ENCODE measurements at regions not wholly inside any gene's neighbourhood (a gene's known extent, or its start where the extent isn't known, plus 50 kb on each side); places are given as distances from the start of the nearest gene placed in this dataset.

GRCh38 chr16:56093055-56093454, 98.2 kb upstream of the GNAO1 start:
- no peaks in the 10 kb centered on the region for H3K9me3 ChIP-seq (ENCODE audit: control insufficient read depth, insufficient read depth, low read depth, low read length)
- H3K4me3 ChIP-seq (ENCODE audit: low read depth, low read length) = no peak overlapping the region
- peaks cover 9% of the 10 kb centered on the region; the same call in 1 of the 2 replicates for H3K4me1 ChIP-seq (ENCODE audit: control insufficient read depth, insufficient read depth, low read length)
- H3K27ac ChIP-seq (ENCODE audit: low read depth, low read length) = no peak overlapping the region
- H3K36me3 ChIP-seq (ENCODE audit: control insufficient read depth, insufficient read depth, low read length) = no peaks in the 10 kb centered on the region
- H3K27me3 ChIP-seq (ENCODE audit: control insufficient read depth, insufficient read depth, low read length) = no peaks in the 10 kb centered on the region
- no peak overlapping the region for H3K9ac ChIP-seq (ENCODE audit: low read length)

GRCh38 chr16:56090076-56090475, 101.2 kb upstream of the GNAO1 start:
- Histone ChIP-seq H3K4me3 (ENCODE audit: low read depth, low read length) (no peak overlapping the region), H3K36me3 (ENCODE audit: control insufficient read depth, insufficient read depth, low read length) (no peaks in the 10 kb centered on the region), H3K9ac (ENCODE audit: low read length) (no peak overlapping the region), H3K4me1 (ENCODE audit: control insufficient read depth, insufficient read depth, low read length) (peaks cover 9% of the 10 kb centered on the region; the same call in 1 of the 2 replicates), H3K27ac (ENCODE audit: low read depth, low read length) (no peak overlapping the region), H3K27me3 (ENCODE audit: control insufficient read depth, insufficient read depth, low read length) (peaks cover 3% of the 10 kb centered on the region; the same call in 1 of the 2 replicates), H3K9me3 (ENCODE audit: control insufficient read depth, insufficient read depth, low read depth, low read length) (no peaks in the 10 kb centered on the region)

- Histone ChIP-seq H3K36me3 (ENCODE audit: control insufficient read depth, insufficient read depth, low read length) (no peaks in the 10 kb centered on the region), H3K9me3 (ENCODE audit: control insufficient read depth, insufficient read depth, low read depth, low read length) (peaks cover 4% of the 10 kb centered on the region; the same call in 1 of the 2 replicates), H3K27me3 (ENCODE audit: control insufficient read depth, insufficient read depth, low read length) (peaks cover 3% of the 10 kb centered on the region; the same call in 1 of the 2 replicates), H3K9ac (ENCODE audit: low read length) (no peak overlapping the region), H3K27ac (ENCODE audit: low read depth, low read length) (no peak overlapping the region), H3K4me3 (ENCODE audit: low read depth, low read length) (no peak overlapping the region), H3K4me1 (ENCODE audit: control insufficient read depth, insufficient read depth, low read length) (no peaks in the 10 kb centered on the region)
These were observed 103.7 kb upstream of the GNAO1 start for GRCh38 chr16:56087626-56088025.

GRCh38 chr16:56081371-56081770, 109.9 kb upstream of the GNAO1 start:
- Histone ChIP-seq H3K36me3 (ENCODE audit: control insufficient read depth, insufficient read depth, low read length) (no peaks in the 10 kb centered on the region), H3K9ac (ENCODE audit: low read length) (no peak overlapping the region), H3K4me1 (ENCODE audit: control insufficient read depth, insufficient read depth, low read length) (no peaks in the 10 kb centered on the region), H3K9me3 (ENCODE audit: control insufficient read depth, insufficient read depth, low read depth, low read length) (peaks cover 4% of the 10 kb centered on the region; the same call in 1 of the 2 replicates), H3K4me3 (ENCODE audit: low read depth, low read length) (no peak overlapping the region), H3K27me3 (ENCODE audit: control insufficient read depth, insufficient read depth, low read length) (no peaks in the 10 kb centered on the region), H3K27ac (ENCODE audit: low read depth, low read length) (no peak overlapping the region)

GRCh38 chr16:56075732-56076388, 115.4 kb upstream of the GNAO1 start:
- H3K27ac ChIP-seq (ENCODE audit: low read depth, low read length) = no peak overlapping the region
- H3K27me3 ChIP-seq (ENCODE audit: control insufficient read depth, insufficient read depth, low read length) = no peaks in the 10 kb centered on the region
- H3K4me1 ChIP-seq (ENCODE audit: control insufficient read depth, insufficient read depth, low read length) = no peaks in the 10 kb centered on the region
- no peaks in the 10 kb centered on the region for H3K36me3 ChIP-seq (ENCODE audit: control insufficient read depth, insufficient read depth, low read length)
- no peak overlapping the region for H3K9ac ChIP-seq (ENCODE audit: low read length)
- H3K9me3 ChIP-seq (ENCODE audit: control insufficient read depth, insufficient read depth, low read depth, low read length) = no peaks in the 10 kb centered on the region
- no peak overlapping the region for H3K4me3 ChIP-seq (ENCODE audit: low read depth, low read length)

- Histone ChIP-seq H3K9me3 (ENCODE audit: control insufficient read depth, insufficient read depth, low read depth, low read length) (no peaks in the 10 kb centered on the region), H3K9ac (ENCODE audit: low read length) (no peak overlapping the region), H3K36me3 (ENCODE audit: control insufficient read depth, insufficient read depth, low read length) (no peaks in the 10 kb centered on the region), H3K27ac (ENCODE audit: low read depth, low read length) (no peak overlapping the region), H3K4me1 (ENCODE audit: control insufficient read depth, insufficient read depth, low read length) (no peaks in the 10 kb centered on the region), H3K4me3 (ENCODE audit: low read depth, low read length) (no peak overlapping the region), H3K27me3 (ENCODE audit: control insufficient read depth, insufficient read depth, low read length) (no peaks in the 10 kb centered on the region; the same call in 1 of the 2 replicates)
These were observed 117.8 kb upstream of the GNAO1 start for GRCh38 chr16:56073508-56073907.

GRCh38 chr16:56072096-56072495, 119.2 kb upstream of the GNAO1 start:
- H3K9ac ChIP-seq (ENCODE audit: low read length) = no peak overlapping the region
- no peaks in the 10 kb centered on the region for H3K9me3 ChIP-seq (ENCODE audit: control insufficient read depth, insufficient read depth, low read depth, low read length)
- H3K36me3 ChIP-seq (ENCODE audit: control insufficient read depth, insufficient read depth, low read length) = no peaks in the 10 kb centered on the region
- no peaks in the 10 kb centered on the region; the same call in 1 of the 2 replicates for H3K27me3 ChIP-seq (ENCODE audit: control insufficient read depth, insufficient read depth, low read length)
- H3K4me3 ChIP-seq (ENCODE audit: low read depth, low read length) = no peak overlapping the region
- H3K4me1 ChIP-seq (ENCODE audit: control insufficient read depth, insufficient read depth, low read length) = no peaks in the 10 kb centered on the region
- H3K27ac ChIP-seq (ENCODE audit: low read depth, low read length) = no peak overlapping the region

GRCh38 chr16:56068816-56069215, 122.5 kb upstream of the GNAO1 start:
- Histone ChIP-seq H3K27ac (ENCODE audit: low read depth, low read length) (no peak overlapping the region), H3K4me3 (ENCODE audit: low read depth, low read length) (no peak overlapping the region), H3K9ac (ENCODE audit: low read length) (no peak overlapping the region), H3K4me1 (ENCODE audit: control insufficient read depth, insufficient read depth, low read length) (no peaks in the 10 kb centered on the region), H3K27me3 (ENCODE audit: control insufficient read depth, insufficient read depth, low read length) (no peaks in the 10 kb centered on the region; the same call in 1 of the 2 replicates), H3K36me3 (ENCODE audit: control insufficient read depth, insufficient read depth, low read length) (no peaks in the 10 kb centered on the region), H3K9me3 (ENCODE audit: control insufficient read depth, insufficient read depth, low read depth, low read length) (no peaks in the 10 kb centered on the region)

- Histone ChIP-seq H3K27me3 (ENCODE audit: control insufficient read depth, insufficient read depth, low read length) (no peaks in the 10 kb centered on the region; the same call in 1 of the 2 replicates), H3K36me3 (ENCODE audit: control insufficient read depth, insufficient read depth, low read length) (no peaks in the 10 kb centered on the region), H3K9me3 (ENCODE audit: control insufficient read depth, insufficient read depth, low read depth, low read length) (no peaks in the 10 kb centered on the region), H3K9ac (ENCODE audit: low read length) (no peak overlapping the region), H3K4me3 (ENCODE audit: low read depth, low read length) (no peak overlapping the region), H3K4me1 (ENCODE audit: control insufficient read depth, insufficient read depth, low read length) (no peaks in the 10 kb centered on the region), H3K27ac (ENCODE audit: low read depth, low read length) (no peak overlapping the region)
These were observed 123.0 kb upstream of the GNAO1 start for GRCh38 chr16:56068314-56068713.

GRCh38 chr16:56067406-56067805, 123.9 kb upstream of the GNAO1 start:
- H3K4me3 ChIP-seq (ENCODE audit: low read depth, low read length) = no peak overlapping the region
- H3K27ac ChIP-seq (ENCODE audit: low read depth, low read length) = no peak overlapping the region
- H3K9ac ChIP-seq (ENCODE audit: low read length) = no peak overlapping the region
- H3K4me1 ChIP-seq (ENCODE audit: control insufficient read depth, insufficient read depth, low read length) = no peaks in the 10 kb centered on the region
- H3K9me3 ChIP-seq (ENCODE audit: control insufficient read depth, insufficient read depth, low read depth, low read length) = no peaks in the 10 kb centered on the region
- H3K27me3 ChIP-seq (ENCODE audit: control insufficient read depth, insufficient read depth, low read length) = no peaks in the 10 kb centered on the region; the same call in 1 of the 2 replicates
- H3K36me3 ChIP-seq (ENCODE audit: control insufficient read depth, insufficient read depth, low read length) = no peaks in the 10 kb centered on the region

GRCh38 chr16:56066617-56067016, 124.7 kb upstream of the GNAO1 start:
- no peak overlapping the region for H3K9ac ChIP-seq (ENCODE audit: low read length)
- H3K9me3 ChIP-seq (ENCODE audit: control insufficient read depth, insufficient read depth, low read depth, low read length) = no peaks in the 10 kb centered on the region
- H3K27me3 ChIP-seq (ENCODE audit: control insufficient read depth, insufficient read depth, low read length) = no peaks in the 10 kb centered on the region; the same call in 1 of the 2 replicates
- no peak overlapping the region for H3K27ac ChIP-seq (ENCODE audit: low read depth, low read length)
- H3K4me1 ChIP-seq (ENCODE audit: control insufficient read depth, insufficient read depth, low read length) = no peaks in the 10 kb centered on the region
- no peak overlapping the region for H3K4me3 ChIP-seq (ENCODE audit: low read depth, low read length)
- no peaks in the 10 kb centered on the region for H3K36me3 ChIP-seq (ENCODE audit: control insufficient read depth, insufficient read depth, low read length)
